Left lung (tissue), 4 donors: ENCODE measurements at regions not wholly inside any gene's neighbourhood (a gene's known extent, or its start where the extent isn't known, plus 50 kb on each side); places are given as distances from the start of the nearest gene placed in this dataset.

Experiments
- ATAC-seq: fragments of 200-7000 bp; cut with Tn5 transposase; one replicate; pipeline ENCODE4 v1.9.1; 2020; ENCODE audit warnings: moderate library complexity
- DNase-seq, 4 donors: peaks; one replicate each; pipeline ENCODE4 v3.0.0-alpha.2; 2013 to 2020
- H3K27ac ChIP-seq, 2 donors: fragments of 200-600 bp; sonication (generic) in 1 of 2; one replicate each; pipeline versions ENCODE4 v1.5.0 to v1.8.0; 2020 to 2021
- H3K27me3 ChIP-seq, 2 donors: fragments of 200-600 bp; sonication (generic) in 1 of 2; one replicate each; pipeline versions ENCODE4 v1.5.0 to v1.8.0; 2020 to 2021
- H3K36me3 ChIP-seq, 2 donors: fragments of 200-600 bp; sonication (generic) in 1 of 2; one replicate each; pipeline versions ENCODE4 v1.5.0 to v1.8.0; 2020 to 2021
- H3K4me1 ChIP-seq, 2 donors: fragments of 200-600 bp; one replicate each; pipeline ENCODE4 v1.8.0; 2021
- H3K4me3 ChIP-seq, 2 donors: fragments of 200-600 bp; sonication (generic) in 1 of 2; one replicate each; pipeline versions ENCODE4 v1.5.0 to v1.8.0; 2020 to 2021; ENCODE audit warnings: mild to moderate bottlenecking in 1 of 2
- H3K9me3 ChIP-seq, 2 donors: fragments of 200-600 bp; sonication (generic) in 1 of 2; one replicate each; pipeline versions ENCODE4 v1.5.0 to v1.8.0; 2020 to 2021
- CTCF ChIP-seq, 2 donors: fragments of 200-600 bp; sonication (generic) in 1 of 2; IDR thresholded peaks; one replicate each; pipeline versions ENCODE4 v1.5.0 to v1.8.0; 2021; ENCODE audit warnings: antibody characterized with exemption in 2 of 2
- intact Hi-C, 2 donors: fragments of 100-400 bp; cut with DNase I; formaldehyde crosslinking; loops; one replicate each; pipeline versions ENCODE4 v1.11.2 to v1.14.2; 2022
- donor health status: DM: no; HTN: yes; CAD: no.
- donor health status: DM: no; HTN: no; CAD: no.

GRCh38 chr15:31268911-31269784 lies 57.5 kb upstream of the KLF13 start:
- no peaks in the 10 kb centered on the region for H3K36me3 ChIP-seq
- intact Hi-C loops = no loop called here
- no peak for ATAC-seq
- no peak for TF ChIP-seq CTCF (IDR thresholded peaks at IDR 0.05)
- no peak overlapping the region for H3K4me3 ChIP-seq
- peak overlapping the region in 1 of 2 donors; percentile 85 for H3K27ac ChIP-seq
- no peaks in the 10 kb centered on the region for H3K27me3 ChIP-seq
- DNase-seq = peak in 1 of 4 donors; percentile 22
- no peaks in the 10 kb centered on the region for H3K9me3 ChIP-seq
- H3K4me1 ChIP-seq = peaks cover 17 to 81% of the 10 kb centered on the region in 2 donors

- no peak for TF ChIP-seq CTCF (IDR thresholded peaks at IDR 0.05)
- Histone ChIP-seq H3K36me3 (no peaks in the 10 kb centered on the region), H3K4me1 (peaks cover 9 to 80% of the 10 kb centered on the region in 2 donors), H3K9me3 (no peaks in the 10 kb centered on the region), H3K27me3 (no peaks in the 10 kb centered on the region), H3K27ac (no peak overlapping the region), H3K4me3 (no peak overlapping the region)
- intact Hi-C loops = no loop called here
- ATAC-seq (no peak), DNase-seq (peak in 1 of 4 donors; percentile 13)
These were observed 56.6 kb upstream of the KLF13 start for GRCh38 chr15:31269816-31270575.

DNA sequence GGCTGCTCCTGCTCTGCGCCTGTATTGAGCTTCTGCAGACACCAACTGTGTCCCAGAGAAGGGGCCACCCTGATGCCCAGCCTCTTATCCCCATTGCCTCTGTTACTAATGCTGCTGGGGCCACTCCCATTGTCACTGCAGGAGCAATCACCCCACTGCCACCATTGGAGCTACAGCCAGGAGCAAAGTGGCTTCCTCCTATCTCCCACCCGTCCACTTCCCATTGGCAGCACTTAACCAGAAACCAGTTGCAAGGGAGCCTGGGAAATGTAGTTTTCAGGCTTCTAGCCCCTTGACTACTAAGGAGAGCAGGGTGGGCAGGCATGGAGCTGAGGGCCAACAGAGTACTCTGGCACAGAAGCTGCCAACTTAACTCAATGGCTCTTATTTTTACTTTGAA lies 55.9 kb upstream of the KLF13 start:
- intact Hi-C loops = no loop called here
- no peak for ATAC-seq

GRCh38 chr15:31271224-31271635 lies 55.4 kb upstream of the KLF13 start:
- H3K4me1 ChIP-seq = peaks cover 0 to 73% of the 10 kb centered on the region in 2 donors
- H3K36me3 ChIP-seq = no peaks in the 10 kb centered on the region
- intact Hi-C loops = no loop called here
- no peak overlapping the region for H3K4me3 ChIP-seq
- DNase-seq = no peak
- no peak for TF ChIP-seq CTCF (IDR thresholded peaks at IDR 0.05)
- no peaks in the 10 kb centered on the region for H3K9me3 ChIP-seq
- no peak overlapping the region for H3K27ac ChIP-seq
- no peaks in the 10 kb centered on the region for H3K27me3 ChIP-seq
- no peak for ATAC-seq

More for the DNA sequence above, 55.9 kb upstream of the KLF13 start:
- DNase-seq = peak in 1 of 4 donors; percentile 24
- Histone ChIP-seq H3K36me3 (no peaks in the 10 kb centered on the region), H3K4me1 (peaks cover 2 to 78% of the 10 kb centered on the region in 2 donors), H3K27me3 (no peaks in the 10 kb centered on the region), H3K9me3 (no peaks in the 10 kb centered on the region), H3K4me3 (no peak overlapping the region), H3K27ac (no peak overlapping the region)
- no peak for TF ChIP-seq CTCF (IDR thresholded peaks at IDR 0.05)
